Esophagus squamous epithelium (tissue), 4 donors: ENCODE measurements at regions not wholly inside any gene's neighbourhood (a gene's known extent, or its start where the extent isn't known, plus 50 kb on each side); places are given as distances from the start of the nearest gene placed in this dataset.

Experiments
- POLR2A ChIP-seq, 4 donors: fragments of 450-650 bp; IDR thresholded peaks; one replicate each; pipeline ENCODE4 v1.6.1; 2017; ENCODE audit warnings: antibody characterized with exemption in 4 of 4, mild to moderate bottlenecking in 4 of 4, moderate library complexity in 3 of 4
- TF ChIP-seq, protein P1 (sequence below), 6 experiments: fragments of 450-650 bp in 4 of 6; fragments of 200-600 bp in 2 of 6; sonication (generic) in 2 of 6; IDR thresholded peaks; one replicate each; pipeline ENCODE4 v1.5.1; 2016 to 2019; ENCODE audit warnings: antibody characterized with exemption in 6 of 6, mild to moderate bottlenecking in 4 of 6, moderate library complexity in 4 of 6

DNA sequence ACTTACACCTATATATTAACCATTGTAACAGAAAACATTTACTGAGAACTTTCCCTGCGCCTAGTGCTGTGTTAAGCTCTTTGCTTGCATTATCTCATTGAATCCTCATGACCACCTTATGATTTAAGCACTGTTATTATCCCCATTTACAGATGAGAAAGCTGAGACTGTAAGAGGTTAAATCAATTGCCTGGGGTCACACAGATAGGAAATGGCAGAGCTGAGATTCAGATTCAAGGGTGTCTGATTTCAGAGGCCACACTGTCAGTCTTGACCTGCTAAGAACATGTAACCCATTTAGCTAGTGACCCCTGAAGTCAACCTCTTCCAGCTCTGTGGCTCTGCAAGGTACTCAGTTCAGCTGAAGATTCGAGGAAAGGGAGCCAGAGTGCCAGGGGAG lies 143.9 kb downstream of the TLE3 start:
- TF ChIP-seq, protein P1, sequence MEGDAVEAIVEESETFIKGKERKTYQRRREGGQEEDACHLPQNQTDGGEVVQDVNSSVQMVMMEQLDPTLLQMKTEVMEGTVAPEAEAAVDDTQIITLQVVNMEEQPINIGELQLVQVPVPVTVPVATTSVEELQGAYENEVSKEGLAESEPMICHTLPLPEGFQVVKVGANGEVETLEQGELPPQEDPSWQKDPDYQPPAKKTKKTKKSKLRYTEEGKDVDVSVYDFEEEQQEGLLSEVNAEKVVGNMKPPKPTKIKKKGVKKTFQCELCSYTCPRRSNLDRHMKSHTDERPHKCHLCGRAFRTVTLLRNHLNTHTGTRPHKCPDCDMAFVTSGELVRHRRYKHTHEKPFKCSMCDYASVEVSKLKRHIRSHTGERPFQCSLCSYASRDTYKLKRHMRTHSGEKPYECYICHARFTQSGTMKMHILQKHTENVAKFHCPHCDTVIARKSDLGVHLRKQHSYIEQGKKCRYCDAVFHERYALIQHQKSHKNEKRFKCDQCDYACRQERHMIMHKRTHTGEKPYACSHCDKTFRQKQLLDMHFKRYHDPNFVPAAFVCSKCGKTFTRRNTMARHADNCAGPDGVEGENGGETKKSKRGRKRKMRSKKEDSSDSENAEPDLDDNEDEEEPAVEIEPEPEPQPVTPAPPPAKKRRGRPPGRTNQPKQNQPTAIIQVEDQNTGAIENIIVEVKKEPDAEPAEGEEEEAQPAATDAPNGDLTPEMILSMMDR (IDR thresholded peaks at IDR 0.05), result no peak
- no peak for TF ChIP-seq POLR2A (IDR thresholded peaks at IDR 0.05)
